ENCODE measurements at regions not wholly inside any gene's neighbourhood (a gene's known extent, or its start where the extent isn't known, plus 50 kb on each side); places are given as distances from the start of the nearest gene placed in this dataset.

DNA sequence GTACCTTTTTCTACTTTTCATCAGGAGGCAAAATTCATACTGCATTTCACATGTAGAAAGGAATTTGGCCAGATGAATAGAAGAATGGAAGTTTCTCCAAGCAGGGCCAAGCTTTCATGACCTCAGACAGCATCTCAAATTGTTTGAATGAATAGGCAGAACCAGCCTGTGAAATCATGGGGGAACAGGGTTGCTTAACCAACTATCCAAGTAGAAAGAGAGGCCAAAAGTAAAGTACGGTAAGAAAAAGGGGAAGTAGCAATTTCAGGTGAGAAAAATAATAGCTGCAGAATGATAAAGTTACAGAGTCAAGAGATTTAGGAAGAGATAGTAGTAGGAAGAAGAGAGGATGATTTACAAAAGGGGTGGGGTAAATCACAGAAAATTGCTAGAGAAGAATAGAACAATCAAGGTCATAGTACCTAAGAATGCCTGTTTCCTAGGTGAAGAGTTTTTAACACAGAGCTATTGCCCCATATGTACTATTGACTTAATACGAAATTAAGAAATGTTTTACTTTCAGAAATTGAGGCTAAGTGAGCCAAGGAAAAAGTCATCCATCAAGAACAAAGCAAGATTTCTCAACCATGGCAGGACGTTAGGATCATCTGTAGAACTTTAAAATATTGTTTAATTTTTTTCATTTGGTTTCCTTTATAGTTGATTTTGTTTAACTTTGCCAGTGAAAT lies 177.1 kb upstream of the TET2 start:
- no peak for DNase-seq

DNA sequence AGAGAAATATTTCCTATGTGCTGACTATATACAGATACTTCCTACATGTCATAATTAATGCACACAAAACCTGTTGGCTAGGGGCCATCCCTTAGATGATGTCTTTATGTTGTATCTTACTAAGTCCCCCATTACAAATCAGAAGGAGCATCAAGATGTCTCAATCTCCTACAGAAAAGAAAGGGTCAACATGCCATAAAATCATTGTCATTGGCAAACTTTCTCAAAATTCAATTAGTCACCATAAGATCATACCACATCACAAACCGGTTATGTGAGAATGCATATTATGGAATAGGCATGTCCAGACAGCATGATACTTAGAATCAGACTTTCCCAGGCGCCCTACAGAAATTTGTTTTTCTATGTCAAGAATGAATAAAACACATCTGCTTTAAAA lies 175.2 kb upstream of the TET2 start:
- no peak for DNase-seq

DNA sequence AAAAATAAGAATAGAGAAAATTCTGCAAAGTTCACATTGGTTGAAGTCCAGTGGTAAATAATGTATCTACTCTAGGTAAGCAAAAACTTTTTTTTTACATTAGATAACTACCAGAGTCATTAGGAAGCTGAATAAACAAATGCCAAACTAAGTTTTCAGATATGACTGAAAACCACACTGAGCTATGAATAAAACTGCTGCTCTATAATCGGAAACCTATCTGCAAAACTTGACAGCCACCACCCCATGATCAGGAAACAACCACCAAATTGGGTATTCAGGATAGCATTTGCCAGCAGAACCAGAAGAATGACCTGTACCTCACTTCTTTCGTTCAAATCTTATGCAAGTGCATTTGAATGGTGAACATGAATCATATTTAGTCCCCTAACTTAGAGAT lies 173.0 kb upstream of the TET2 start:
- DNase-seq: no peak

DNA sequence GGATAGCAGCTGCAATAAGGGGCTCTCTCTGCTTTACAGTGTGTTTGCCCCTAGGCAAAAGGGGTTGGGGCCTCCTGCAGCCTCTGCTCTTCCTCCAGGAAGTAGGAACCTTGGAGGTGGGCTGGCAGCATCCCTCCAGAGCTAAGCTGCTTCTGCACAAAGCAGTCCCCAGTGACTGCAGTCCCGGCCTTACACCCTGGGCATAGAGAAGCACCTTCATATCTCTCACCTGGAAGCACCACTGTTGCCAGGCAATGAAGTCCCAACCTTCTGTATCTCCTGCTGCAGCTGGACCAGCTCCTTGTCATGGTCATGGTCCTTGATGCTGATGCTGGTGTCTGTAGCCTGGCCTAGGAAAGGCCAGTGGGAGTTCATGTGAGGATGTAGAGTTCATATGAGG lies 171.1 kb upstream of the TET2 start:
- DNase-seq: no peak

DNA sequence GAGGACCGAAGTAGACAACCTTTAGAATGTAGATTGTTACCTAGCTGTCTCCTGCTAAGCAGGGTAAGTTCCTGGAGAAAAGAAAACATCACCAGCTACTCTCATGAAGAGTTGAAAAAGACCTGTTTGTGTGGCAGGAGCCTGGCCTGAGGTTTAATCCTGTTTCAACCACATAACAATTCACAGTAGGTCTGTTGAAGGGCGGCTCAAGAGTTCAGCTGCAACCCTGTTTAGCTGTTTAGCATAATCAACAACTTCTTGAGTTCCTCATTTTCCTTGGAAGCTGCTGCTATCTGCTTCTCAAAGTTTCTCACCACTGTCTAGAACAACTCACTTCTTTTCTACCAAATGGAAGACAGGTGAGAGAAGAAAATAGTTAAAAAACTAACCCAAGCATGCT lies 170.4 kb upstream of the TET2 start:
- DNase-seq: no peak

DNA sequence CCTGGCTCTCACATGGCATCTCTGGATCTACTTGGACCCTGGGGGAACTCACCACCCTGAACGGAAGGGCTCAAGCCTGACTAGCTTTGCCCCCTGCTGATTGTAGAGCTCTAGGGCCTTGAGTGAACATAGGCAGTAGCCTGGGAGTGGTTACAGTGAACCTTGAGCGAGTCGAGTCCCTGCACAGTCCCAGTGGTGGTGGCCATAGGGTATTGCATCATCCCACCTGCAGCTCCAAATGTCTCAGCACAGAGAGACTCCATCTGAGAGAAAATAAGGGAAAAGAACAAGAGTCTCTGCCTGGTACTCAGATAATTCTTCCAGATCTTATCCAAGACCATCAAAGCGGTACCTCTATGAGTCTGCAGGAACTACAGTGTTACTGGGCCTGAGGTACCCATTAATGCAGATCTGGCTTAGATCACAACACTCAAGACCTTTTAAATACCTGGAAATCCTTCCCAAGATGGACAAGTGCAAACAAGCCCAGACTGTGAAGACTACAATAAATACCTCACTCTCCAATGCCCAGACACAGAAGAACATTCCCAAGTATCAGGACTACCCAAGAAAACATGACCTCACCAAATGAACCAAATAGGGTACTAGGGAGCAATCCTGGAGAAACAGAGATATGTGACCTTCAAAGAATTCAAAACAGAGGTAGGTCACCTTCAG lies 167.5 kb upstream of the TET2 start:
- DNase-seq: no peak

DNA sequence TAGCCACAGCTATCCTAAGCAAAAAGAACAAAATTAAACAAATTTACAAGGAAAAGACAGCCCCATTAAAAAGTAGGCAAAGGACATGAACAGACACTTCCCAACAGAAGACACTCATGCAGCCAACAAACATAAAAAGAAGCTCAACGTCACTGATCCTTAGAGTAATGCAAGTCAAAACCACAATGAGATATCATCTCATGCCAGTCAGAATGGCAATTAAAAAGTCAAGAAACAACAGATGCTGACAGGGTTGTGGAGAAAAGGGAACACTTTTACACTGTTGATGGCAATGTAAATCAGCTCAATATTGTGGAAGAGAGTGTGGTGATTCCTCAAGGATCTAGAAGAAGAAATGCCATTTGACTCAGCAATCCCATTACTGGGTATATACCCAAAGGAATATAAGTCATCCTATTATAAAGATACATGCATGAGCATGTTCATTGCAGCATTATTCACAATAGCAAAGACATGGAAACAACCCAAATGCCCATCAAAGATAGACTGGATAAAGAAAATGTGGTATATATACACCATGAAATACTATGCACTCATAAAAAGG lies 163.0 kb upstream of the TET2 start:
- DNase-seq: no peak

DNA sequence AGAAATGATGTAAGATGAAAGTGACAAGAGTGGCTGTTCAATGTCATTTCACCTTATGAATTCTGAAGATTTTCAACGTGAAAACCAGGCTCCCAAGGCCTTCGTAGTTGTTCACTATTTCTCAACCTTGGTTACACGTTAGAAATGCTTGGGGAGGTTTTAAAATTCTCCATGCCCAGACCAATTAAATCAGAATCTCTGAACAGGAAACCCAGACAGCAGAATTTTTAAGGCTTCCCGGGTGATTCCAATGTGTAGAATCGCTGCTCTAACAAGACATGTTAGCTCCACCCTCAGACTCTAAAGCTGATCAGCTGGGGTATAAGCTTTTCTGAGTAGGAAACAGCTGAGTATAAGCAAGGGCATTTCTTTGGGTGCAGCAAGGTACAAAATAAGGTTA lies 160.4 kb upstream of the TET2 start:
- no peak for DNase-seq

DNA sequence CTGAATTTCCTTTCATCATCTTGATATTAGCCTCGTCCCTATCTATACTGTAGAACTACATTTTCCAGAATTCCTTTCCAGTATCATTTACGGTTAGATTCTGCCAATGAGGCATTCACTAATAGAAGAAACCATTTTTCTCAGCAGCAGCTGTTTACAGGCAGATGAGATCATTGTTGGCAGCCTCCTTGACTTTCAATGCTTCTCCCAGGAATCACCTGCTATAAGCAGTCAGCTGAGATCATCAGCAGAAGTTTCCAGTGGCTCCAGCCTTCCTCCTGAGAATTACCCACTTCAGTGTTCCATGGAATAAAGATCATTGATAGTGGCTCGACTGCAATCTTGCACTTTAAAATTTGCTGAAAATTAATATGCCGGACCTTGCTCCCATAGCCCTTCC lies 157.3 kb upstream of the TET2 start:
- no peak for DNase-seq

DNA sequence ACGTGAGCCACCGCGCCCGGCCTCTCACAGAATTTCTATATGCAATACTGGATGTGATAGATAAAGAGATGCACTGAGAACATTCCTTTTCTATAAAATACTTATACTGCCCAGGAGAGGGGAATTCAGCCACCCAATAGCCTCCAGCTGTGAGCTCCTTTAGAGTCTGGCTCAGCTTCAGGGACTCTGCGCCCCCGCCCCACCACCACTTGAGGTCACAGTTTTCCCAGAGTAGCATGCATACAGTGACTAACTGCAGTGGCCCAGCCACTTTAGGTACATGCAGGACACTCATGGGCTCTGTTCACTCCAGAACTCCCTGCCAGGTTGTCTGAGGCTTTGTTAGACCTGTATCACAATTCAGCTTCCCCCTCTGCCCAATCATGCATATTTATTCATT lies 144.4 kb upstream of the TET2 start:
- no peak for DNase-seq

DNA sequence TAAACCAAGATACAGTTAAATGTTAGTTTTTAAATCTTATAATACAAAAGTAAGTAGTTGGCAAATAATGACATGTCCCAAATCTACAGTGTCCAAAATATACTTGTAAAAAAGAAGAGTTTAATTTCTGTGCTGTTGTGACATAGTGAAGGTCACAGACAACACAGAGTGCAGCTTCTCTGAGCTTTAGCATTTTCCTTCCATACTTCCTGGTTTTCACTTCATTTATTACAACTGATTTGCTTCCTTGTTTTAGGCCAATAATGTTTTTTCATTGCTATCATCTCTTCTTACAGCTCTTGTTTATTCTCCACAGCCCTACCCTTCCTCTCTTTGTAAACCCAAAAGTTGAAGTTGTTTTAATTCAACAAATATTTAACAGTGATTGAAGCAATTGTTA lies 132.4 kb upstream of the TET2 start:
- no peak for DNase-seq

DNA sequence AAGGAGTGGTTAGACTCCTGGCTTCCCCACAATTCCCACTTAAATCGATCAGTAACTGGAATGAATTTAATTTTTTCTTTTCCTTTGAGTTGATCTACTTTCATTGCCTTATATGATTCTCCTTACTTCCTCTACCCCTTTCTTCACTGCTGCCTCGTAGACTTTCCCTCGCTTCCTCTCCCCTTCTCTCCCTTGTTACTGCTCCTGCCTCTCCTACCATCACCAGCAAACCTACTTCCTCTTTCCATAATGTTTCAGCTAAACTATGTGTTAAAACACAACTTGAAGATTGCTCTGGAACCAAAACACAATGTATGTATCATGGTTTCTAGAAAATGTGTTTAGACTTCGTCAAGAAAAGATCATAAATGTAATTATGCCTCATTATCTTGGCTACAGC lies 132.0 kb upstream of the TET2 start:
- DNase-seq: no peak

DNA sequence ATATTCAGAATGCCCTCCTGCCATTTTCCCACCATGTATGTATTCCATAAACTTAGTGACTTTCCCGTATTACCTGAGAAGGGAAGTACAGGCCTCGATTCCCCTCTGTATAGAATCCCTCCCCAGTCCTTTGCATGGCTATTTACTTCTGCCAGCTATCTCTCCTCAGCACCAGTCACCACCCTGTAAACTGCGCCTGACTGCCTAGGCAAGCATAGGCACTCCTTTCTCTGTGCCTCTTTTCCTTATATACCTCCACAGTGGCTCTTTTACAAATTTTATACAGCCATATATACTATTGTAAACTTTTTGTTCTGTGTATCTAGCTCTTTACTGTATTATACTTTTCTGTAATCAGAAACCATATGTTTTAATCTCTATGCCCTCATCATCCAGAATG lies 130.9 kb upstream of the TET2 start:
- no peak for DNase-seq

DNA sequence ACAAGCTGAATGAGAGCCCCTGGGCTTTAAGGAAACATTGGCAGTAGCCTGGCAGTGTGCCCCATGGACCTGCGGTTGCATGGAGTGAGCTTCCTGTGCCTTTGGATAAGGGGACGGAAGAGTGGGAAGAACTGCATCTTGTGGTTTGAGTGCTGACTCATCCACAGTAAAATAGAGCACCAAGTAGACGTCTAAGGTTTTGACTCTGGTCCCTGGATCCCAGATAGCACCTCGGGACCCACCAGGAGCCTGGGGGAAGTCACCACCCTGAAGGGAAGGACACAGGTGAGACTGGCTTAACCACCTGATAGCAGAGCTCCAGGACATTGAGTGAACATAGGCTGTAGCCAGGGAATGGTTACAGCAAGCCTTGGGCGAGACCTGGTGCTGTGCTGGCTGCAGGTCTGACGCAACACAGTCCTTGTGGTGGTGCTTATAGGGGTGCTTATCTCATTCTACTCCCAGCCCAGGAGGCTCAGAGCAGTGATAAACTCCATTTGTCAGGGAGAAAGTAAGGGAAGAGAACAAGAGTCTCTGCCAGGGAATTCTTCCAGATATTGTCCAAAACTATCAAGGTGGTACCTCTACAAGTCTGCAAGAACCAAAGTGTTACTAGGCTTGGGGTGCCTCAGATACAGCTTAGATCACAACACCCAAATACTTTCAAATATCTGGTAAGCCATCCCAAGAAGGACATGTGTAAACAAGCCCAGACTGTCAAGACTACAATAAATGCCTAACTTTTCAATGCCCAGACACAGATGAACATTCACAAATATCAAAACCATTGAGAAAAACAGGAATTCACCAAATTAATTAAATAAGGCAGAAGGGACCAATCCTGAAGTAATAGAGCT lies 123.6 kb upstream of the TET2 start:
- DNase-seq: no peak

DNA sequence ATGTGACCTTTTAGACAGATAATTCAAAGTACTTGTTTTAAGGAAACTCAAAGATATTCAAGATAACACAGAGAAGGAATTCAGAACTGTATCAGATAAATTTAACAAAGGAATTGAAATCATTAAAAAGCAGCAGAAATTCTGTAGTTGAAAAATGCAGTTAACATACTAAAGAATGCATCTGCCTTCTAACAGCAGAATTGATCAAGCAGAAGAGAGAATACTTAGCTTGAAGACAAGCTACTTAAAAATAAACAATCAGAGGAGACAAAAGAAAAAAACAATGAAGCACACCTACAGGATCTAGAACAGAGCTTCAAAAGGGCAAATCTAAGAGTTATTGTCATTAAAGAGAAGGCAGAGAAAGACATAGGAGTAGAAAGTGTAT lies 123.0 kb upstream of the TET2 start:
- DNase-seq: no peak

DNA sequence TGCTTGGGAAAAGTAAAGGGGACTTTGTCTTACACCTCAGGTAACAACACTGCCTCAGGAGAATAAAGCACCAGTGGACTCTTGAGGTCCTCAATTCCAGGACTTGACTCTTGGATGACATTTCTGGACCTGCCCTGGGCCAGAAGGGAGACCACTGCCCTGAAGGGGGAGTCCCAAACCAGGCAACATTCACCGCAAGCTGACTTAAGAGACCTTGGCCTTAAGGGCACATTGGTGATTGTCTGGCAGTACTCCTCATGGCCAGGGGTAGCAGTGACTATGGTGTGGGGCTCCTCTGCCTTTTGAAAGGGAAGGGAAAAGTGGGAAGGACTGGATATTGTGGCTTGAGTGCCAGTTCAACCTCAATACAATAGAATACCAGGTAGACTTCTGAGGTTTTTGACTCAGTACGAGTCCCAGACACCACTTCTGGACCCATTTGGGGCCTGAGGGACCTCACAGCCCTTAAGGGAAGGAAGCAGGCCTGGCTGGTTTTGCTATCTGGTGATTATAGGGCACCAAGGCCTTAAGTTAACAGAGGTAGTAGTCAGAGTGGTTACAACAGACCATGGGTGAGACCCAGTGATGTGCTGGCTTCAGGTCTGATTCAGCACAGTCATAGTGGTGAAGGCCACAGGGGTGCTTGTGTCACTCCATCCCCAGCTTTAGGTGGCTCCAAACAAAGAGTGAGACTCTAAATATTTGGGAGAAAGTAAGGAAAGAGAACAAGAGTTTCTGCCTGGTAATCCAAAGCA lies 121.2 kb upstream of the TET2 start:
- no peak for DNase-seq

DNA sequence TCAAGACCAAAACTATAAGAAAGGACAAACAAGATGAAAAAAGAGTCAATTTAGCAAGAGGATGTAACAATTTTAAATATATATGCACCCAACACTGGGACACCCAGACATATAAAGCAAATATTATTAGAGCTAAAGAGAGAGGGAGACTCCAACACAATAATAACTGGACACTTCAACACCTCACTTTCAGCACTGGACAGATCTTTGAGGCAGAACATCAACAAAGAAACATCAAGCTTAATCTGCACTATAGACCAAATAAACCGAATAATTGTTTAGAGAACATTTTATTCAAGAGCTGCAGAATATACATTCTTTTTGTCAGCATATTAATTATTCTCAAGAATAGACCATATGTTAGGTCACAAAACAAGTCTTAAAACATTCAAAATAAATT lies 109.7 kb upstream of the TET2 start:
- DNase-seq: no peak

DNA sequence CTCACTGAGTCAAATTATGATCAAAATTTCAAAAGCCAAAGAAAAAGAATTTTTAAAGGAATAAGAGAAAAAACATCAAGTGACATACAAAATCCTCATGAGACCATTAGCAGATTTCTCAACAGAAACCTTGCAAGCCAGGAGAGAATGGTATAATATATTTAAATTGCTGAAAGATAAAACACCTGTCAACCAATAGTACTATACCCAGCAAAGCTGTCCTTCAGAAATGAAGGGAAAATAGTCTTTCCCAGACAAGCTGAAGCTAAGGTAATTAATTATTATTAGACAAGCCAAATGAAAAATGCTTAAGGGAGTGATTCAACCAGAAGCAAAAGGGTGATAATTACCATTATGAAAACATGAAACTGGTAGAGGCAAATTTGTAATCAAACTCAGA lies 104.2 kb upstream of the TET2 start:
- DNase-seq: no peak

DNA sequence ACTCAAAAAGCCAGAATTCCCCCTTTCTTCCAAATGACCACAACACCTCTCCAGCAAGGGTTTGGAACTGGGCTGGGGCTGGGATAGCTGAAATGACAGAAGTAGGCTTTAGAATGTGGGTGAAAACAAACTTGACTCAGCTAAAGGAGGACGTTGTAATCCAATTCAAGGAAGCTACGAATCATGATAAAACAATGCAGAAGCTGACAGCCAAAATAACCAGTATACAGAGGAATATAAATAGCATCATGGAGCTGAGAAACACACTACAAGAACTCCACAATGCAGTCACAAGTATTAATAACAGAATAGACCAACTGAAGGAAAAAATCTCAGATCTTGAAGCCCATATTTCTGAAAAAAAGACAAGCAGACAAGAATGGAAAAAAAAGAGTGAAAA lies 95.8 kb upstream of the TET2 start:
- DNase-seq: no peak

DNA sequence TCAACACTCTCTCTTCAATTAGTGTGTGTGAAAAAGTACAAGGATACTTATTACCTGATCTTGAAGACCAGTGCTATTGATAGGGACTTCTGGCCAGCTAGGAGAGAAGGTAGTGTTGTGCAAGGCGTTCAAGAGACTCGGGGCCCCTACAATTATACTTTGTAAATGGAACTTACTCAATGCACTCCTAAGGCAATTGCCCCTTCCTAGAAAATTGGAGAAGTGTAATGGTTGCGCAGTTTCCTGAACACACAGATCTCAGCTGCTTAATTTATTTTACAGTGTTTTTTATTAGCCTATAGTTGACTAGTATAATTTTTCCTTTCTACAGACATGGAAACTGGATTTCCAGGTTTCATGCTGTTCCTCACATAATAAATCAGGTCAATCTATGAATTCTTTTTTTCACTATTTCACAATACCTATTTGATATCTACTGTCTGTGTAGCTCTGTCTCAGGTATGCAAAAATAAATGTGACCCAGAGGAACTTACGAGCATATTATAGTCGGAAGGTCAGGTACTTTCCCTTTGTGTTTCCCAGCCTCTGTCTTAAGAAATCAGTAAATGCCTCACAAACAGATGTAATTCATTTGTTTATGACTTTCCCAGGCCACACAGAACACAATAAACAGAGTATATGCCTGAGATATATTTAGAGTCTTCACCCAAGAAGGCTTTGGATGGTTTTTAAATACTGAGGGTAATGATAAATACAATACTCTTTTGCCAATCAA lies 89.1 kb upstream of the TET2 start:
- no peak for DNase-seq

DNA sequence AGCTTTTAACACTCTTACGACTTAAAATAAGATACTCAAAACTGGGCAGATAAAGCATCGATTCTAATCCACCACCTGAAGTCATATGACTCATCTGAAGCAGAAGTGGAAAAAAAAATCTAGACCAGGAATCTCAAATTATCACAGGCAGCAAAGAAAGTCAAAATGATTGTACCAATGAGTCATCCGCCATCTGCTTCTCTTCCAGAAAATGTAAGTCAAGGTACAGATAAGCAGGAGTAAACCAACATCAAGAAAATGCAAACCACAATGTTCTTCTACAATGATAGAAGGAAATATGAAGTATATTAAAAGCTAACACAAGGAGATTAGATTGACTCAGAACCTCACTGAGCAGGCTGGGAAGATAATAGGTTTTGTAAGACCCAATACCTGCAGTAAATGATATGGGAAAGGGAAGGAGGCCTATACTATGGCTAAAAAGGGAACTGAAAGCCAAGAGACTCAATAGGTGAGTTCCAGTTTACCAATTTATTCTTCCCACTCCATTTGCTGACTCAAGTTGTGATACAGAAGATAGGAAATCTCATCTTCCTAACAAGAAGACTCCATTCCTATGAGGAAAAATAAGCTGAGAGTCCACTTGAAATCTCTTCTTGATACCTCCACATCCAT lies 88.4 kb upstream of the TET2 start:
- no peak for DNase-seq

DNA sequence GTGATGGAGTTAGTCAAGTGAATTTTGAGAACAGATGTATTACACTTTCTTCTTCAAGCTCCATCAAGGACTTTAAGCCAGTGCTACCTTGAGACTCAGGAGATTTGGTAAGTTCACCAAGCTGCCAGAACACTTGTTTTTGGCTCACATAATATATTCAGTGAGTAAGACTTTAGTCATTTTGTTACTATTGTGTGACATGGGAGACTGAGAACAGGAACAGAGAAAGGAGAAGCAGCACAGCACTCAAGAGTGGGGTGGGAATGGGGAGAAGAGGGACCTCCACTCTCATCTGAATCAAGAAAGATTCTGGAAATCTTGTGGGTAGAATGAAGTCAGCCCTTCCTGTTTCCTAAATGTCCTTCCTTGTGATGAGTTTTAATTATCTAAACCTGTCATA lies 87.3 kb upstream of the TET2 start:
- no peak for DNase-seq

Data from CD4-positive, alpha-beta T cell treated with Interleukin-17A for 4 hours (primary cell).